NB4 (cell line): ENCODE measurements at regions not wholly inside any gene's neighbourhood (a gene's known extent, or its start where the extent isn't known, plus 50 kb on each side); places are given as distances from the start of the nearest gene placed in this dataset.

ENCODE experiments used
- DNase-seq: peaks from one replicate; pipeline ENCODE4 v3.0.0; 2010; ENCODE audit warnings: low read depth
- H3K4me3 ChIP-seq: one replicate; pipeline ENCODE4 v1.5.1; 2011; ENCODE audit warnings: mild to moderate bottlenecking, low read depth, low read length, moderate library complexity
- CTCF ChIP-seq: IDR thresholded peaks from one replicate; pipeline ENCODE4 v1.5.1; 2012; ENCODE audit warnings: low read depth, low read length
- MAX ChIP-seq: IDR thresholded peaks from 2 replicates; pipeline ENCODE4 v1.6.1; 2011; ENCODE audit warnings: low read depth, low read length
- MYC ChIP-seq: IDR thresholded peaks from 2 replicates; pipeline ENCODE4 v1.6.1; 2011; ENCODE audit warnings: low read depth, low read length
- POLR2A ChIP-seq: IDR thresholded peaks from 2 replicates; pipeline ENCODE4 v1.6.1; 2011; ENCODE audit warnings: mild to moderate bottlenecking; ENCODE audit not compliant: insufficient read length; ENCODE audit errors: extremely low read depth

- no peak for DNase-seq
- TF ChIP-seq POLR2A (no peak), CTCF (no peak), MYC (no peak), MAX (no peak)
- no peak overlapping the region for H3K4me3 ChIP-seq
Measured at GRCh38 chr11:82639251-82639650, 94.4 kb downstream of the FAM181B start.

- DNase-seq: no peak
- no peak overlapping the region for H3K4me3 ChIP-seq
- TF ChIP-seq MYC (no peak), MAX (no peak), POLR2A (no peak), CTCF (no peak)
Measured at GRCh38 chr11:82636615-82637014, 97.0 kb downstream of the FAM181B start.

- no peak for TF ChIP-seq MAX
- no peak for TF ChIP-seq POLR2A
- TF ChIP-seq CTCF: no peak
- TF ChIP-seq MYC: no peak
- H3K4me3 ChIP-seq: no peak overlapping the region
- DNase-seq: no peak
Measured at GRCh38 chr11:82634091-82634490, 99.6 kb downstream of the FAM181B start.

GRCh38 chr11:82631722-82632630 is 101.7 kb downstream of the FAM181B start:
- DNase-seq: no peak
- no peak overlapping the region for H3K4me3 ChIP-seq
- TF ChIP-seq MAX: no peak
- no peak for TF ChIP-seq POLR2A
- no peak for TF ChIP-seq CTCF
- TF ChIP-seq MYC: no peak

- TF ChIP-seq MAX (no peak), CTCF (no peak), MYC (no peak), POLR2A (no peak)
- no peak for DNase-seq
- no peak overlapping the region for H3K4me3 ChIP-seq
Measured at GRCh38 chr11:82610671-82611070, 123.0 kb downstream of the FAM181B start.
